ENCODE measurements at regions not wholly inside any gene's neighbourhood (a gene's known extent, or its start where the extent isn't known, plus 50 kb on each side); places are given as distances from the start of the nearest gene placed in this dataset.

GRCh38 chr2:70397186-70397585 lies 95.3 kb upstream of the FAM136A start:
- DNase-seq (ENCODE audit: low read depth): no peak

- no peak for DNase-seq (ENCODE audit: low read depth)
Observed at GRCh38 chr2:70396612-70397011, 94.7 kb upstream of the FAM136A start.

GRCh38 chr2:70393881-70394280 lies 92.0 kb upstream of the FAM136A start:
- DNase-seq (ENCODE audit: low read depth): no peak

GRCh38 chr2:70391988-70392387 lies 90.1 kb upstream of the FAM136A start:
- DNase-seq (ENCODE audit: low read depth): no peak

GRCh38 chr2:70391259-70391658 lies 89.4 kb upstream of the FAM136A start:
- no peak for DNase-seq (ENCODE audit: low read depth)

GRCh38 chr2:70388813-70389212 lies 86.9 kb upstream of the FAM136A start:
- no peak for DNase-seq (ENCODE audit: low read depth)

GRCh38 chr2:70388128-70388527 lies 86.3 kb upstream of the FAM136A start:
- no peak for DNase-seq (ENCODE audit: low read depth)

GRCh38 chr2:70385966-70386595 lies 84.2 kb upstream of the FAM136A start:
- DNase-seq (ENCODE audit: low read depth): no peak

- no peak for DNase-seq (ENCODE audit: low read depth)
Observed at GRCh38 chr2:70385204-70385603, 83.3 kb upstream of the FAM136A start.

GRCh38 chr2:70381821-70382220 lies 80.0 kb upstream of the FAM136A start:
- no peak for DNase-seq (ENCODE audit: low read depth)

- no peak for DNase-seq (ENCODE audit: low read depth)
Observed at GRCh38 chr2:70381235-70381634, 79.4 kb upstream of the FAM136A start.

GRCh38 chr2:70380621-70381020 lies 78.8 kb upstream of the FAM136A start:
- DNase-seq (ENCODE audit: low read depth): no peak

- DNase-seq (ENCODE audit: low read depth): no peak
Observed at GRCh38 chr2:70374616-70375015, 72.7 kb upstream of the FAM136A start.

- DNase-seq (ENCODE audit: low read depth): no peak
Observed at GRCh38 chr2:70371753-70372152, 69.9 kb upstream of the FAM136A start.

- DNase-seq (ENCODE audit: low read depth): no peak
Observed at GRCh38 chr2:70369082-70369481, 67.2 kb upstream of the FAM136A start.

- DNase-seq (ENCODE audit: low read depth): no peak
Observed at GRCh38 chr2:70368545-70368944, 66.7 kb upstream of the FAM136A start.

- DNase-seq (ENCODE audit: low read depth): peak; percentile 16
Observed at GRCh38 chr2:70367722-70368323, 66.0 kb upstream of the FAM136A start.

- no peak for DNase-seq (ENCODE audit: low read depth)
Observed at GRCh38 chr2:70362661-70363060, 60.8 kb upstream of the FAM136A start.

- DNase-seq (ENCODE audit: low read depth): no peak
Observed at GRCh38 chr2:70360661-70361270, 58.9 kb upstream of the FAM136A start.

- DNase-seq (ENCODE audit: low read depth): no peak
Observed at GRCh38 chr2:70357684-70358071, 55.8 kb upstream of the FAM136A start.

GRCh38 chr2:70356941-70357683 lies 55.2 kb upstream of the FAM136A start:
- DNase-seq (ENCODE audit: low read depth): no peak

- no peak for DNase-seq (ENCODE audit: low read depth)
Observed at GRCh38 chr2:70354264-70354949, 52.5 kb upstream of the FAM136A start.

All from fibroblast of the conjunctiva (primary cell).